ENCODE measurements at regions not wholly inside any gene's neighbourhood (a gene's known extent, or its start where the extent isn't known, plus 50 kb on each side); places are given as distances from the start of the nearest gene placed in this dataset.

DNA sequence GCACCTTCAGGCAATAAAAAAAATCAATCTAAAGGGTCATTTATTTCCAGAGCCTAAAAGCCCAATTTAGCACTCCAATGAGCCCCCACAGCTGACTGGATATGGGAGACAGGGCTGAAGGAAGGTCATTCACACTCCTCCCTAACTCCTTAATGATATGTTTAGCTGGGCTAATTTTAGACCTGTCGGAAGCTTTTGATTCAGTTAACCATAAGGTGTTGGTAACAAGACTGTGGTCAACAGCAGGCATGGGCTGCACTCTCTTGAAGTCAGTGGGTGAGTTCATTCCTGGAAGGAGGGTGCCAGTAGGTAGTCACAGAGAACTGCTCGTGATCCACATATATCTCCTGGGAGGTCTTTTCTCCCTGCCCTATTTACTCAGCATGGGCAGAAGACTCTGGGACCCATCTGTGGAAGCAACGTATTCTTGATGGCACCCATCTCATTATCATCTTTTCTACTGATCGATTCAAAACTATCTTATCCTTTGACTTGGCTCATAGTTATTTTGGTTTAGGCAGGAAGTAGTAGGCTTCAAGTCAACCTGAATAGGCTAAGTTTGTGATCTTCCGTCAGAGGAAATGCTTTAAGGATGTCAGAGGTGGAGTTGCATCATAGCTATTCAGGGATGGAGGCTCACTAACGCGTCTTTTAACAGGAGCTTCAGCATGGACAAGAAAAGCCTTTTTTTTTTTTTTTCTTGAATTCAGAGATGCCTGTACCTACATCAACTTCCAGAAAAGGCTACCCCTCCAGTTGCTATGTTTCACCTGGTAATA lies 367.7 kb upstream of the SLC30A5 start:
- TF ChIP-seq CTCF (IDR thresholded peaks at IDR 0.05; ENCODE audit: low read length) = no peak
- TF ChIP-seq EZH2 (IDR thresholded peaks at IDR 0.05; ENCODE audit: borderline replicate concordance, low read length) = no peak
